ENCODE measurements at regions not wholly inside any gene's neighbourhood (a gene's known extent, or its start where the extent isn't known, plus 50 kb on each side); places are given as distances from the start of the nearest gene placed in this dataset.

- no peak for DNase-seq (ENCODE audit: low spot score)
Observed at GRCh38 chr7:84895563-84895962, 291.3 kb downstream of the SEMA3D start.

More at GRCh38 chr7:84895563-84895962, 291.3 kb downstream of the SEMA3D start:
- H3K27ac ChIP-seq (ENCODE audit: low read depth): no peak overlapping the region
- H3K27ac Mint-ChIP-seq: no peak overlapping the region
- no peaks in the 10 kb centered on the region for H3K79me2 ChIP-seq (replicated peaks; ENCODE audit: insufficient read depth)
- no peaks in the 10 kb centered on the region for H4K20me1 ChIP-seq (replicated peaks; ENCODE audit: insufficient read depth)
- H3K9me2 ChIP-seq (ENCODE audit: insufficient read depth): 0 out of 2 replicates have a peak, but pooled peaks cover 3% of the 10 kb centered on the region
- TF ChIP-seq CTCF (conservative IDR thresholded peaks at IDR 0.05; ENCODE audit: low read depth in 2 of 2): no peak
- no peak for TF ChIP-seq EZH2 (IDR thresholded peaks at IDR 0.05; ENCODE audit: low read depth, unreplicated experiment)
- TF ChIP-seq ZNF114 (CRISPR knock-in tag; IDR thresholded peaks at IDR 0.05): no peak
- TF ChIP-seq JUNB (IDR thresholded peaks at IDR 0.05; ENCODE audit: unreplicated experiment): no peak
- TF ChIP-seq REST (IDR thresholded peaks at IDR 0.05; ENCODE audit: unreplicated experiment): no peak
- no peak for TF ChIP-seq POLR2AphosphoS5 (IDR thresholded peaks at IDR 0.05; ENCODE audit: low read depth)
- no peak for TF ChIP-seq ZNF462 (CRISPR knock-in tag; IDR thresholded peaks at IDR 0.05)
- no peak for TF ChIP-seq NANOG (IDR thresholded peaks at IDR 0.05; ENCODE audit: borderline replicate concordance)
- TF ChIP-seq STAT1 (IDR thresholded peaks at IDR 0.05; ENCODE audit: unreplicated experiment): no peak
- TF ChIP-seq ETS1 (IDR thresholded peaks at IDR 0.05): no peak
- no peak for TF ChIP-seq CREB1 (CRISPR knock-in tag; IDR thresholded peaks at IDR 0.05; ENCODE audit: low read depth)
- no peak for TF ChIP-seq ZNF331 (CRISPR knock-in tag; IDR thresholded peaks at IDR 0.05; ENCODE audit: low read depth)
- TF ChIP-seq EZH2phosphoT487 (IDR thresholded peaks at IDR 0.05; ENCODE audit: unreplicated experiment): no peak
- peaks cover 13% of the 10 kb centered on the region for H3K9me3 Mint-ChIP-seq
- no peaks in the 10 kb centered on the region for H3F3A ChIP-seq (replicated peaks; ENCODE audit: low read depth)
- H3K36me3 Mint-ChIP-seq (ENCODE audit: low read depth): peaks cover 13% of the 10 kb centered on the region; the same call in 2 of the 3 replicates
- peaks cover 3% of the 10 kb centered on the region; the same call in 1 of the 2 replicates for H3K4me1 ChIP-seq (ENCODE audit: insufficient read depth)
- H3K36me3 ChIP-seq (ENCODE audit: insufficient read depth): no peaks in the 10 kb centered on the region
- no peak overlapping the region for H3K4me3 Mint-ChIP-seq
- ATAC-seq: no peak
- no peaks in the 10 kb centered on the region for H3K4me1 Mint-ChIP-seq
- H2AFZ ChIP-seq: no peak overlapping the region
- H3K27me3 ChIP-seq (ENCODE audit: insufficient read depth): no peaks in the 10 kb centered on the region
- no peak overlapping the region for H3K4me2 ChIP-seq
- no peaks in the 10 kb centered on the region for H3K27me3 Mint-ChIP-seq (ENCODE audit: insufficient read depth, low read depth, poor library complexity)
- no peak overlapping the region for H3K4me3 ChIP-seq

Data from GM23338 (cell line).